ENCODE measurements at regions not wholly inside any gene's neighbourhood (a gene's known extent, or its start where the extent isn't known, plus 50 kb on each side); places are given as distances from the start of the nearest gene placed in this dataset.

GRCh38 chr6:124885171-124885570, 77.1 kb upstream of the RNF217 start (continued):
- no peak for TF ChIP-seq ZNF407 (CRISPR knock-in tag; IDR thresholded peaks at IDR 0.05; ENCODE audit: not compliant biosample characterization)
- no peak for TF ChIP-seq ZNF367 (CRISPR knock-in tag; IDR thresholded peaks at IDR 0.05; ENCODE audit: borderline replicate concordance)
- no peak for TF ChIP-seq TOE1 (CRISPR knock-in tag; IDR thresholded peaks at IDR 0.05)
- TF ChIP-seq ZNF224 (CRISPR knock-in tag; IDR thresholded peaks at IDR 0.05): no peak
- TF ChIP-seq ZNF280D (CRISPR knock-in tag; IDR thresholded peaks at IDR 0.05): no peak
- TF ChIP-seq ZSCAN25 (CRISPR knock-in tag; IDR thresholded peaks at IDR 0.05): no peak

Measured in HepG2 (cell line).